ENCODE measurements at regions not wholly inside any gene's neighbourhood (a gene's known extent, or its start where the extent isn't known, plus 50 kb on each side); places are given as distances from the start of the nearest gene placed in this dataset.

GRCh38 chr2:120892967-120893667 lies 157.4 kb downstream of the GLI2 start:
- H3K4me3 ChIP-seq, result no peak overlapping the region
- no peak for TF ChIP-seq EP300 (IDR thresholded peaks at IDR 0.05)
- TF ChIP-seq POLR2A (IDR thresholded peaks at IDR 0.05), result no peak
- TF ChIP-seq CTCF (IDR thresholded peaks at IDR 0.05), result no peak
- peak overlapping the region in 1 of 2 donors; percentile 43 for H3K27ac ChIP-seq
- H3K27me3 ChIP-seq, result no peaks in the 10 kb centered on the region
- DNase-seq, result peak in 2 of 5 donors; percentile 39 to 49
- no peaks in the 10 kb centered on the region for H3K9me3 ChIP-seq
- intact Hi-C loops (cut with DNase I), result no loop called here
- peaks cover 5% of the 10 kb centered on the region for H3K4me1 ChIP-seq (ENCODE audit: insufficient read depth)
- 18 to 30% (median 24%) methylated on average over 11 of the region's 11 CpGs for WGBS, 3 donors
- H3K36me3 ChIP-seq, result no peaks in the 10 kb centered on the region

DNA sequence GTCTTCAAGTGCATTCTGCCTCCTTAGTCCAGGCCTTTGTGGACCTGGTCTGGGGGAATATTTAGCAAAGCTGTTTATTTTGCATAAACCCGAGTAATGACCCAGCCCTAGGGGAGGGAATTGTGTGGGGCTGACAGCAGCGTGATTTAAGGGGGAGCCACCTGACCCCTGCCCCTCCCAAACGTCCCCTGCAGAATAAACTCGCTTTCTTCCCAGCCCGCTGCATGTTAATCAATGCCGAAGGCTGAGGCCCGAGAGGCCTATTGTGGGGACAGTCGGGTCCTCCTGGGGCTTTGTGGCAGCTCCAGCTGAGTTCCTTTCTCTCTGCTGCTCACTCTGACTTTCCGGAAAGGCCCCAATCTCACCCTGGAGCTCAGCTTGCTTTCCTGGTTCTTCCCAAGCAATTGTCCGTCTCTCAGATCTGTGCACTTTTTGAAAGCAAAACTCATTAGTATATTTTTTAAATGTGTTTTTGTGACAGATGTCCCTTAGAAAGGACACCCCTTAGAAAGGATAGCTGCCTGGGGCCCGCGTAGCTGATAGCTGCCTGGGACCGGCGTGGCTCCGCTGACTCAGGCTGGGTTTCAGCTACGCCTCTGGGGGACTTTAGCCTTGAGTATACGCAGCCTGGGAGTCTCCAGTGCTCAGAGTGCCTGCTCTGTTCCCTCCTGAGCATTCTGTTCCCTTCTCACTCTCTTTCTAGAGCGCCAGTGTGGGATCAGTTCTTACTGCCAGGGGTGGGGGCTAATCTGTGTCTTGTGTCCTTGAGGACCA lies 158.3 kb downstream of the GLI2 start:
- peak overlapping the region in 1 of 2 donors; percentile 43 for H3K27ac ChIP-seq
- no peaks in the 10 kb centered on the region for H3K27me3 ChIP-seq

DNA sequence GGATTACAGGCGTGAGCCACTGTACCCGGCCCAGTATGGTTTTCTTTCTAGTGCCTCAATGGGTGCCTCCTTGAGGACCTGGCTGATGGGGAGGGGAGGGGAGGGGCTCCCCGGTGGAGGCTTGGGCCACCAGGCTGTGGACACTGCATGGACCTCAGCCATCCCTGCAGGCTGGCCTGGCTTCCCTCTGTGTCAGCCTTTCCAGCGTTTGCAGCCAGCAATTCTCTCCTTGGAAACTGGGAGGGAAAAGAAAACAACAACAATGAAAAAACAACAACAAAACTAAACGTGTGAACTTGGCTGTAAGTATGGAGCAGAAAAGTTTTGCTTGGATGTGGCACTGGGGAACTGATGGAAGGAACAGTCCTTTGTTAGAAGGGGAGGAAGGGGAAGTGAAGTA lies 159.3 kb downstream of the GLI2 start:
- no peak overlapping the region for H3K4me3 ChIP-seq
- TF ChIP-seq POLR2A (IDR thresholded peaks at IDR 0.05), result no peak
- no peak for TF ChIP-seq CTCF (IDR thresholded peaks at IDR 0.05)
- TF ChIP-seq EP300 (IDR thresholded peaks at IDR 0.05), result no peak
- H3K9me3 ChIP-seq, result no peaks in the 10 kb centered on the region
- peak in 2 of 5 donors; percentile 16 to 32 for DNase-seq
- H3K27me3 ChIP-seq, result no peaks in the 10 kb centered on the region
- WGBS, 3 donors, result 51 to 62% (median 53%) methylated on average over 5 of the region's 5 CpGs
- intact Hi-C loops (cut with DNase I), result no loop called here
- no peak overlapping the region for H3K27ac ChIP-seq
- H3K4me1 ChIP-seq (ENCODE audit: insufficient read depth), result peaks cover 7% of the 10 kb centered on the region
- no peaks in the 10 kb centered on the region for H3K36me3 ChIP-seq

More for the DNA sequence above, 158.3 kb downstream of the GLI2 start:
- no peak for TF ChIP-seq POLR2A (IDR thresholded peaks at IDR 0.05)
- no peak for TF ChIP-seq CTCF (IDR thresholded peaks at IDR 0.05)
- TF ChIP-seq EP300 (IDR thresholded peaks at IDR 0.05), result no peak
- Histone ChIP-seq H3K4me3 (no peak overlapping the region), H3K36me3 (no peaks in the 10 kb centered on the region), H3K4me1 (ENCODE audit: insufficient read depth) (peaks cover 5% of the 10 kb centered on the region), H3K9me3 (no peaks in the 10 kb centered on the region)
- intact Hi-C loops (cut with DNase I), result no loop called here
- WGBS, 3 donors, result 75 to 76% (median 75%) methylated on average over 18 of the region's 18 CpGs
- peak in 1 of 5 donors; percentile 30 for DNase-seq

GRCh38 chr2:120896126-120896525 lies 160.5 kb downstream of the GLI2 start:
- TF ChIP-seq EP300 (IDR thresholded peaks at IDR 0.05), result no peak
- TF ChIP-seq CTCF (IDR thresholded peaks at IDR 0.05), result no peak
- no peak for TF ChIP-seq POLR2A (IDR thresholded peaks at IDR 0.05)
- Histone ChIP-seq H3K36me3 (no peaks in the 10 kb centered on the region), H3K27me3 (no peaks in the 10 kb centered on the region), H3K4me1 (ENCODE audit: insufficient read depth) (peaks cover 13% of the 10 kb centered on the region), H3K27ac (no peak overlapping the region), H3K9me3 (no peaks in the 10 kb centered on the region), H3K4me3 (no peak overlapping the region)
- peak in 1 of 5 donors; percentile 18 for DNase-seq
- 92 to 97% (median 95%) methylated on average over 3 of the region's 3 CpGs for WGBS, 3 donors
- intact Hi-C loops (cut with DNase I), result no loop called here

Data from ovary (tissue), 7 donors.